PFSK-1 (cell line): ENCODE measurements at regions not wholly inside any gene's neighbourhood (a gene's known extent, or its start where the extent isn't known, plus 50 kb on each side); places are given as distances from the start of the nearest gene placed in this dataset.

Experiments used
- FOXP2 ChIP-seq: optimal IDR thresholded peaks from 2 replicates; pipeline ENCODE3; 2011; ENCODE audit warnings: borderline replicate concordance, control low read depth, inconsistent platforms; ENCODE audit not compliant: insufficient read depth; ENCODE audit errors: extremely low read length, extremely low read depth
- POLR2AphosphoS5 ChIP-seq: IDR thresholded peaks from 2 replicates; pipeline ENCODE4 v1.6.1; 2012; ENCODE audit warnings: low read depth, mild to moderate bottlenecking, control low read depth, low read length, moderate library complexity
- REST ChIP-seq, 2 experiments: IDR thresholded peaks; 2 replicates each; pipeline versions ENCODE4 v1.6.1 to v1.8.0; 2011 to 2012; ENCODE audit warnings: low read depth in 2 of 2, low read length in 2 of 2, control low read depth in 1 of 2, inconsistent platforms in 1 of 2, mild to moderate bottlenecking in 1 of 2, moderate library complexity in 1 of 2; ENCODE audit not compliant: insufficient read depth in 1 of 2
- SIN3A ChIP-seq: IDR thresholded peaks from 2 replicates; pipeline ENCODE4 v1.6.1; 2012; ENCODE audit warnings: mild to moderate bottlenecking, low read length, moderate library complexity, borderline replicate concordance; ENCODE audit not compliant: insufficient read depth
- TAF1 ChIP-seq: IDR thresholded peaks from 2 replicates; pipeline ENCODE4 v1.6.1; 2012; ENCODE audit warnings: low read length, control low read depth, borderline replicate concordance; ENCODE audit not compliant: insufficient read depth

GRCh38 chr13:76596216-76596615 is 290.0 kb downstream of the KCTD12 start:
- TF ChIP-seq SIN3A (no peak), REST (IDR thresholded peaks at IDR 0.05; ENCODE audit: insufficient read depth in 1 of 2, low read depth in 2 of 2, low read length in 2 of 2) (no peak), TAF1 (no peak), FOXP2 (no peak)

GRCh38 chr13:76594435-76594834 is 291.8 kb downstream of the KCTD12 start:
- TF ChIP-seq FOXP2 (no peak), SIN3A (no peak), POLR2AphosphoS5 (no peak)

- TF ChIP-seq FOXP2 (no peak), REST (IDR thresholded peaks at IDR 0.05; ENCODE audit: insufficient read depth in 1 of 2, low read depth in 2 of 2, low read length in 2 of 2) (no peak), POLR2AphosphoS5 (no peak), TAF1 (no peak), SIN3A (no peak)
Measured at GRCh38 chr13:76586842-76587241, 299.4 kb downstream of the KCTD12 start.

- TF ChIP-seq TAF1 = no peak
- no peak for TF ChIP-seq FOXP2
- no peak for TF ChIP-seq SIN3A
- TF ChIP-seq POLR2AphosphoS5 = no peak
- TF ChIP-seq REST (IDR thresholded peaks at IDR 0.05; ENCODE audit: insufficient read depth in 1 of 2, low read depth in 2 of 2, low read length in 2 of 2) = no peak
Measured at GRCh38 chr13:76579701-76580100, 306.5 kb downstream of the KCTD12 start.

GRCh38 chr13:76570510-76570971 is 315.7 kb downstream of the KCTD12 start:
- TF ChIP-seq TAF1 (no peak), REST (IDR thresholded peaks at IDR 0.05; ENCODE audit: insufficient read depth in 1 of 2, low read depth in 2 of 2, low read length in 2 of 2) (no peak), FOXP2 (no peak), SIN3A (no peak), POLR2AphosphoS5 (no peak)

- TF ChIP-seq TAF1 = no peak
- no peak for TF ChIP-seq POLR2AphosphoS5
- TF ChIP-seq SIN3A = no peak
- TF ChIP-seq FOXP2 = no peak
- no peak for TF ChIP-seq REST (IDR thresholded peaks at IDR 0.05; ENCODE audit: insufficient read depth in 1 of 2, low read depth in 2 of 2, low read length in 2 of 2)
Measured at GRCh38 chr13:76556627-76557026, 329.6 kb downstream of the KCTD12 start.
